Fibroblast of lung (primary cell): ENCODE measurements at regions not wholly inside any gene's neighbourhood (a gene's known extent, or its start where the extent isn't known, plus 50 kb on each side); places are given as distances from the start of the nearest gene placed in this dataset.
A peak's percentile ranks its signal among the peaks of the same experiment; 100 is the strongest.

Experiments
- CTCF ChIP-seq, 2 donors: IDR thresholded peaks in 1 of 2; conservative IDR thresholded peaks in 1 of 2; 1 replicate in 1 of 2; 2 replicates in 1 of 2; pipeline ENCODE4 v1.5.1; 2011 to 2012; ENCODE audit warnings: low read length in 2 of 2, control low read depth in 1 of 2, inconsistent platforms in 1 of 2, low read depth in 1 of 2, mild to moderate bottlenecking in 1 of 2
- EZH2 ChIP-seq: IDR thresholded peaks from 2 replicates; pipeline ENCODE4 v1.5.1; 2012; ENCODE audit warnings: low read length, control low read depth, mild to moderate bottlenecking; ENCODE audit errors: missing control alignments

- peak; percentile 78 to 88 for TF ChIP-seq CTCF (conservative IDR thresholded peaks at IDR 0.05 in 1 of 2, IDR thresholded peaks at IDR 0.05 in 1 of 2; ENCODE audit: low read depth in 1 of 2, low read length in 2 of 2)
- no peak for TF ChIP-seq EZH2
Measured at GRCh38 chr9:105842023-105842644, 147.8 kb downstream of the TMEM38B start.
